ENCODE measurements at regions not wholly inside any gene's neighbourhood (a gene's known extent, or its start where the extent isn't known, plus 50 kb on each side); places are given as distances from the start of the nearest gene placed in this dataset.
"Not testable (repeated sequence)": the region's sequence is repeated elsewhere in the genome, so short reads cannot be mapped to it uniquely, and the experiment has no call there.

GRCh38 chr6:126204598-126204997 is 135.3 kb upstream of the CENPW start:
- Histone ChIP-seq H3K27me3 (ENCODE audit: control insufficient read depth, insufficient read depth, low read length) (no peaks in the 10 kb centered on the region), H3K36me3 (replicated peaks; ENCODE audit: control insufficient read depth, insufficient read depth, low read length) (no peaks in the 10 kb centered on the region), H3K4me3 (ENCODE audit: insufficient read depth, low read depth, low read length) (no peak overlapping the region)
- no peak for DNase-seq

- Histone ChIP-seq H3K36me3 (replicated peaks; ENCODE audit: control insufficient read depth, insufficient read depth, low read length) (no peaks in the 10 kb centered on the region), H3K27me3 (ENCODE audit: control insufficient read depth, insufficient read depth, low read length) (no peaks in the 10 kb centered on the region), H3K4me3 (ENCODE audit: insufficient read depth, low read depth, low read length) (no peak overlapping the region)
- DNase-seq: no peak
Observed at GRCh38 chr6:126206504-126207246, 133.2 kb upstream of the CENPW start.

DNA sequence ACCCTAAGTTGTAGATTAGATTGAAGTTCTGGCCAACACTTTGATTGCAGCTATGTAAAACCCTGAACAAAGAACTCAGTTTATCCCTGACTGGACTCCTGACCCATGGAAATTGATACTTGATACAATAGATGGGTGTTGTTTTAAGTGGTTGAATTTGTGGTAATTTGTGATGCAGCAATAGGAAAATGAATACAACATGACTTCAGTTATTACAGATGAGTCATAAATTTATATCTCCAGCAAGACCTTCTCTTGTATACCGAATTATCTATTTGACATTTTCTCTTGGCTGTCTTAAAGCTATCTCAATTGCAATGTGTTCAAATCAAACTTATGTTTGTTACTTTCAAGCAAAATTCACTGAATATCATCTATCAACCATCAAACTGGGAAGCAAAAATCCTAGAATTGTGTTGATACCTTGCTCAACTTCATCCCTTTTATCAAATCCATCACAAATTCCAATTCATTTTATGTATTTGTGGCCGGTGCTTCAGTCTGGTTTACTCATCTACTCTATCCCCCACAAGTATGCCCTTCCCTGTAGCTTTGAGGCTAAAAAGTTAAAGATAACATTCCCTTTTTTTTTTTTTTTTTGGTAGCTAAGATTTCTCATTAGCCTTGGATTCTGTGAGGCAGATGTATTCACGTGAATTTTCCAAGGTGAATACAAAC is 129.4 kb upstream of the CENPW start:
- Histone ChIP-seq H3K4me3 (ENCODE audit: insufficient read depth, low read depth, low read length) (no peak overlapping the region), H3K36me3 (replicated peaks; ENCODE audit: control insufficient read depth, insufficient read depth, low read length) (no peaks in the 10 kb centered on the region), H3K27me3 (ENCODE audit: control insufficient read depth, insufficient read depth, low read length) (no peaks in the 10 kb centered on the region)
- DNase-seq: no peak

DNA sequence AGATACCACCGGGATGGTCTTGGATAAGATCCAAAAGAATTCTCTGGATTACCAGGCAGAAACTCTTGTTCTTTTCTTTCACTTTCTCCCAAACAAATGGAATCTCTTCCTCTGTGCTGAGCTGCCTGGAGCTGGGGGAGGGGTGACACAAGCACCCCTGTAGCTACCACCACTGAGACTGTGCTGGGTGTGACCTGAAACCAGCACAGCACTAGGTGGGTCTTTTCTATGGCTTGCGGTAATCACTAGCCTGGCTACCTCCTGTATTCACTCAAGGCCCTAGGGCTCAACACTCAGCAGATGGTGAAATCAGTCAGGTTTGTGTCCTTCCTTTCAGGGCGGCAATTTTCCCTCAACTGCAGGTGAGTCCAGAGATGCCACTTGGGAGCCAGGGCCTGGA is 122.4 kb upstream of the CENPW start:
- DNase-seq: no peak
- no peaks in the 10 kb centered on the region for H3K27me3 ChIP-seq (ENCODE audit: control insufficient read depth, insufficient read depth, low read length)

DNA sequence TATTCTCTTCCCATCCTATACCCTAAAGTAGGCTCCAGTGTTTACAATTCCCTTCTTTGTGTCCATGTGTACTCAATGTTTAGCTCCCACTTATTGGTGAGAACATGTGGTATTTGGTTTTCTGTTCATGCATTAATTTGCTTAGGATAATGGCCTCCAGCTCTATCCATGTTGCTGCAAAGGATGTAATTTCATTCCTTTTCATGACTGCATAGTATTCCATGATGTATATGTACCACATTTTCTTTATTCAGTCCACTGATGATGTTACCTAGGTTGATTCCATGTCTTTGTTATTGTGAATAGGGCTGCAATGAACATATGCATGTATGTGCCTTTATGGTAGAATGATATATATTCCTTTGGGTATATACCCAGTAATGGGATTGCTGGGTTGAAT is 119.0 kb upstream of the CENPW start:
- not testable (repeated sequence) for DNase-seq; H3K36me3 ChIP-seq (replicated peaks; ENCODE audit: control insufficient read depth, insufficient read depth, low read length); H3K27me3 ChIP-seq (ENCODE audit: control insufficient read depth, insufficient read depth, low read length); H3K4me3 ChIP-seq (ENCODE audit: insufficient read depth, low read depth, low read length)

More for the DNA sequence above, 122.4 kb upstream of the CENPW start:
- Histone ChIP-seq H3K4me3 (ENCODE audit: insufficient read depth, low read depth, low read length) (no peak overlapping the region), H3K36me3 (replicated peaks; ENCODE audit: control insufficient read depth, insufficient read depth, low read length) (no peaks in the 10 kb centered on the region)

- Histone ChIP-seq H3K36me3 (replicated peaks; ENCODE audit: control insufficient read depth, insufficient read depth, low read length) (no peaks in the 10 kb centered on the region), H3K4me3 (ENCODE audit: insufficient read depth, low read depth, low read length) (no peak overlapping the region), H3K27me3 (ENCODE audit: control insufficient read depth, insufficient read depth, low read length) (no peaks in the 10 kb centered on the region)
- no peak for DNase-seq
Observed at GRCh38 chr6:126227833-126228702, 111.8 kb upstream of the CENPW start.

- Histone ChIP-seq H3K27me3 (ENCODE audit: control insufficient read depth, insufficient read depth, low read length) (no peaks in the 10 kb centered on the region), H3K4me3 (ENCODE audit: insufficient read depth, low read depth, low read length) (no peak overlapping the region), H3K36me3 (replicated peaks; ENCODE audit: control insufficient read depth, insufficient read depth, low read length) (no peaks in the 10 kb centered on the region)
- DNase-seq: no peak
Observed at GRCh38 chr6:126232671-126233070, 107.2 kb upstream of the CENPW start.

DNA sequence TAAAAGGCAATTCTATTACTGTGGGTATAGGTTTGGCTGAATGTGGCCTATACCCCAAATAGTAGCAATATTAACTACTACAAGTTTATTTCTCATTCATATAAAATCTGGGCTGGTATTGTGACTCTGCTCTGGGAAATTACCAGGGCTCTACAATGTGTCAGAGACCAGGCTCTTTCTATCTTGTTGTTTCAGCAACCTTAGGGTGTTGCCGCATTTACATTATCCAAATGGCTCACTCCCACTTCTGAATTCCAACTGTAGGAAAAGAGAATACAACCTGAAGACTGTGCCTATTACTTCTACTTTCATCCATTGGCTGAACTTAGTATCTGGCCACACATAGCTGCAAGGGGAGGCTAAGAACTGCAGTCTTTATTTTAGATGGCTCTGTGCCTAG is 106.7 kb upstream of the CENPW start:
- no peaks in the 10 kb centered on the region for H3K36me3 ChIP-seq (replicated peaks; ENCODE audit: control insufficient read depth, insufficient read depth, low read length)
- H3K27me3 ChIP-seq (ENCODE audit: control insufficient read depth, insufficient read depth, low read length): no peaks in the 10 kb centered on the region
- no peak for DNase-seq
- H3K4me3 ChIP-seq (ENCODE audit: insufficient read depth, low read depth, low read length): no peak overlapping the region

- H3K27me3 ChIP-seq (ENCODE audit: control insufficient read depth, insufficient read depth, low read length): no peaks in the 10 kb centered on the region
- no peak for DNase-seq
- H3K4me3 ChIP-seq (ENCODE audit: insufficient read depth, low read depth, low read length): no peak overlapping the region
- no peaks in the 10 kb centered on the region for H3K36me3 ChIP-seq (replicated peaks; ENCODE audit: control insufficient read depth, insufficient read depth, low read length)
Observed at GRCh38 chr6:126235363-126235762, 104.6 kb upstream of the CENPW start.

DNA sequence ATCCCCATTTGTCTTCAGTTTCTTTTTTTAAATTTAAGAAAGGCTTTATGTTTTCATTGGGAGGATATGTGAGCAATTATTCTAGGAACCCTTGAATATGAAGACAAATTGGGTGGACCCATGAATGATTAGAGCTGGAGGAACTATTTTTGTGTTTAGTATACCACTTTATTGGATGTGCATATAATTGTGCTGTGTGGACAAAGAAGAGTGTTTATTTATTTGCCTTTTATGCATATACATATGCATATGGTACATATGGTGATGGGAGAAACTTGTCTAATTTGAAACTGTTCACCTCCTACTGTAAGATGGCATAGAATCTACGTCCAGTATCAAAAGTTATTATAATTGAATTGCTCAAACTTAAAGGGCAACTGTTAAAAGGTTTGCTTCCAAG is 94.8 kb upstream of the CENPW start:
- no peaks in the 10 kb centered on the region for H3K36me3 ChIP-seq (replicated peaks; ENCODE audit: control insufficient read depth, insufficient read depth, low read length)
- no peaks in the 10 kb centered on the region for H3K27me3 ChIP-seq (ENCODE audit: control insufficient read depth, insufficient read depth, low read length)
- no peak for DNase-seq
- no peak overlapping the region for H3K4me3 ChIP-seq (ENCODE audit: insufficient read depth, low read depth, low read length)

DNA sequence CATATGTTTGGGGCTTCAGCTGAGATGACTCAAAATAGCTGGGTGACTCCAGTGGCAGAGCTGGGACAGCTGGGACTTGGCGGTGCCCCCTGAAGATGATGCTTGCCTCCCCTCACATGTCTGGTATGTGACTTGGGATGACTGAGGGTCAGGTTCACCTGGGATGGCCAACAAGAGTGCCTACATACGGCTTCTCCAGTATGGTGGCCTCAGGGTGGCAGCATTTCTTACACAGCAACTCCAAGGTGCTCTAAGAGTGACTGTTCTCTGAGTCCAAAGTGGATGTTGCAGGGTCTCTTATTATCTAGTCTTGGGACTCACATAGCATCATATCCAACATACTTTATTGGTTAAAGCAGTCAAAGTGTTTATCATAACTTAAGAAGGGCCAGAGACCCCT is 87.8 kb upstream of the CENPW start:
- Histone ChIP-seq H3K36me3 (replicated peaks; ENCODE audit: control insufficient read depth, insufficient read depth, low read length) (no peaks in the 10 kb centered on the region), H3K27me3 (ENCODE audit: control insufficient read depth, insufficient read depth, low read length) (no peaks in the 10 kb centered on the region), H3K4me3 (ENCODE audit: insufficient read depth, low read depth, low read length) (no peak overlapping the region)
- peak; percentile 26 for DNase-seq

- H3K27me3 ChIP-seq (ENCODE audit: control insufficient read depth, insufficient read depth, low read length): no peaks in the 10 kb centered on the region
- no peaks in the 10 kb centered on the region for H3K36me3 ChIP-seq (replicated peaks; ENCODE audit: control insufficient read depth, insufficient read depth, low read length)
- DNase-seq: no peak
- H3K4me3 ChIP-seq (ENCODE audit: insufficient read depth, low read depth, low read length): no peak overlapping the region
Observed at GRCh38 chr6:126253431-126253830, 86.5 kb upstream of the CENPW start.

DNA sequence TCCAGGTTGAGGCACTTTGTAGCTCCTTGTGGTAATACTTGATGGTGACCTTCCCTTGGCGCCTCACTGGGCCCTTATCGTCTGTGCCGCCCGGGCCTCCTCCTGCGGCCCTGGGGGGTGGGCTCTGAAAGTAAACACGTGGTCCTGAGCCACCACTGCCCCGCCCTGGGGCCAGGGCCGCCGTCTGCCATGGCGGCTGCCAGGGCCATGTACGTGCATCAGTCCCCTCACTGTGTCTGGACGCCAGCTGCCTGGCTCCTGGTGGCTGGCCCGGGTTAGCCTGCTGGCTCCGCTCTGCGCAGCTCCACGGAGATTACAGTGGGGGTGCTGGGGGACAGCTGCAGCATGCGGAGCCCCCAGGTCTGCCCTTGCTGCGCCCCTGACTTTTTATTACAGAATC is 81.8 kb upstream of the CENPW start:
- H3K27me3 ChIP-seq (ENCODE audit: control insufficient read depth, insufficient read depth, low read length): no peaks in the 10 kb centered on the region
- DNase-seq: no peak
- H3K4me3 ChIP-seq (ENCODE audit: insufficient read depth, low read depth, low read length): no peak overlapping the region
- no peaks in the 10 kb centered on the region for H3K36me3 ChIP-seq (replicated peaks; ENCODE audit: control insufficient read depth, insufficient read depth, low read length)

- Histone ChIP-seq H3K27me3 (ENCODE audit: control insufficient read depth, insufficient read depth, low read length) (no peaks in the 10 kb centered on the region), H3K4me3 (ENCODE audit: insufficient read depth, low read depth, low read length) (no peak overlapping the region), H3K36me3 (replicated peaks; ENCODE audit: control insufficient read depth, insufficient read depth, low read length) (no peaks in the 10 kb centered on the region)
- peak; percentile 46 for DNase-seq
Observed at GRCh38 chr6:126261792-126262421, 78.0 kb upstream of the CENPW start.
